ENCODE measurements at regions not wholly inside any gene's neighbourhood (a gene's known extent, or its start where the extent isn't known, plus 50 kb on each side); places are given as distances from the start of the nearest gene placed in this dataset.

DNA sequence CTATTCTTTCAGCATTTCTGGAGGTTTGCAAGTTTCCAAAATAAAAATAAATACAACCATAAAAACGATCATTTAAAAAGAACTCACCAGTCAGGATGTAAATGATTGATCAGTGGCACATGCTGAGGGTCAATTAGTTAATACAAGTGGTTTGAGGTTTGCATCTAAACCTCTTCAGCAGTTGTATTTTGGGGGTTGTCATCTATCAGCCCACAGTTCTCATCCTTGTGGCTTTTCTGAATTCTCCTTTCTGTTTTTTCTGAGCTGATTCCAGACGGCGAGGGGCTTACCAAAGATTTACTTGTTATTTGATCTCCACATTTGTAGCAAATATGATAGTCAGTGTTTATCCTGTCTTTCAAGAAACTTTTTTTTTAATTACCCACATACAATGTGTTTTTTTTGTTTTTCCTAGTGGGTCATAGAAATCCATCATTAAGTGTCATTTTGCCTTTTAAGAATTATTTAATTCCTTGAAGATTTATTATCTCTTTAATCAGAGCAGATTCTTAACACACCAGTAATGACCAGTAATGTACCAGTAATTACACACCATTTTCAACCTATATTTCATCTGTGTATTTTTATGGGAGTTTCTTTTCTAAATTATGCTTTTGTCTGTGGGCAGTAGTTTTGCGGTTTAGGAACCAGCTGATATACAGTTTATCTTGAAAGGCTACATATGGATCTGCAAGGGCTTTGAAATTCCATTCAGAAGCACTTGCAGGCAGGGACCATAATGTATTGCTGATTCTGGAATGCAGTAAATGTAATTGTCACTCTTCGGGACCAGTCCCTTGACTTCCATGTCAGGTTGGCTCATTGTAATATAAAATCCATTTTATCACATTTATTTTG is 56.3 kb upstream of the DAAM1 start:
- TF ChIP-seq, protein P1, sequence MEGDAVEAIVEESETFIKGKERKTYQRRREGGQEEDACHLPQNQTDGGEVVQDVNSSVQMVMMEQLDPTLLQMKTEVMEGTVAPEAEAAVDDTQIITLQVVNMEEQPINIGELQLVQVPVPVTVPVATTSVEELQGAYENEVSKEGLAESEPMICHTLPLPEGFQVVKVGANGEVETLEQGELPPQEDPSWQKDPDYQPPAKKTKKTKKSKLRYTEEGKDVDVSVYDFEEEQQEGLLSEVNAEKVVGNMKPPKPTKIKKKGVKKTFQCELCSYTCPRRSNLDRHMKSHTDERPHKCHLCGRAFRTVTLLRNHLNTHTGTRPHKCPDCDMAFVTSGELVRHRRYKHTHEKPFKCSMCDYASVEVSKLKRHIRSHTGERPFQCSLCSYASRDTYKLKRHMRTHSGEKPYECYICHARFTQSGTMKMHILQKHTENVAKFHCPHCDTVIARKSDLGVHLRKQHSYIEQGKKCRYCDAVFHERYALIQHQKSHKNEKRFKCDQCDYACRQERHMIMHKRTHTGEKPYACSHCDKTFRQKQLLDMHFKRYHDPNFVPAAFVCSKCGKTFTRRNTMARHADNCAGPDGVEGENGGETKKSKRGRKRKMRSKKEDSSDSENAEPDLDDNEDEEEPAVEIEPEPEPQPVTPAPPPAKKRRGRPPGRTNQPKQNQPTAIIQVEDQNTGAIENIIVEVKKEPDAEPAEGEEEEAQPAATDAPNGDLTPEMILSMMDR (IDR thresholded peaks at IDR 0.05), result no peak
- no peak for TF ChIP-seq POLR2A (IDR thresholded peaks at IDR 0.05)
